ENCODE measurements at regions not wholly inside any gene's neighbourhood (a gene's known extent, or its start where the extent isn't known, plus 50 kb on each side); places are given as distances from the start of the nearest gene placed in this dataset.
"Not testable (repeated sequence)": the region's sequence is repeated elsewhere in the genome, so short reads cannot be mapped to it uniquely, and the experiment has no call there.

DNA sequence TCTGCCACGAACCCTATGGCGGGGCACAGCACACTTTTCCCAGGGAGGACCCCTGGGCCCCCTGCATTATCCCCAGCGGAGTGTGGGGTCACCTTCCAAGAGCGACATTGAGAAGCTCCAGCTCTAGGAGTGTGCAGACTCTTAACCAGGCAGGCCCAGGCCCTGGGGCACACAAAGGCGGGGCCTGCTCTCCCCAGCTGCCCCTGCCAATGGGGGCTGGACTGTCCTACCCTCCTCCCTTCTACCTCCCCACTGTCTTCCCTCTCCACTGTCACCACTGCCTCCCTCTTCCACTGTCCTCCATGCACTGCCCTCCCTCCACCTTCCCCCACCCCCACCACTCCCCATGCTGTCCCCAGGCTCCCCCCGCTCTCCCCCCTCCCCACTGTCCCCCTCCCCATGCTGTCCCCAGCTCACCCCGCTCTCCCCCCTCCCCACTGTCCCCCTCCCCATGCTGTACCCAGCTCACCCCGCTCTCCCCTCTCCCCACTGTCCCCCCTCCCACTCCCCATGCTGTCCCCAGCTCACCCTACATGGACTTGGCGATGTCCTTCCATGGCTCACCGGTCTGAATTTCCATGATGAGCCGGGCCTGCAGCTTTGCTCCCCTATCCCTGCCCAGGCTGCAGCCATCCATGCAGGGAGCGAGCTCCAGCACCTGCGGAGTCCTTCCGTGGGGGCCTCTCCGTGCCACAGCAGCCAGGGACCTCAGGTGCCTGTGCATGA lies 5483.6 kb upstream of the TPTE start:
- not testable (repeated sequence) for TF ChIP-seq POLR2A (IDR thresholded peaks at IDR 0.05)
- TF ChIP-seq, protein P1, sequence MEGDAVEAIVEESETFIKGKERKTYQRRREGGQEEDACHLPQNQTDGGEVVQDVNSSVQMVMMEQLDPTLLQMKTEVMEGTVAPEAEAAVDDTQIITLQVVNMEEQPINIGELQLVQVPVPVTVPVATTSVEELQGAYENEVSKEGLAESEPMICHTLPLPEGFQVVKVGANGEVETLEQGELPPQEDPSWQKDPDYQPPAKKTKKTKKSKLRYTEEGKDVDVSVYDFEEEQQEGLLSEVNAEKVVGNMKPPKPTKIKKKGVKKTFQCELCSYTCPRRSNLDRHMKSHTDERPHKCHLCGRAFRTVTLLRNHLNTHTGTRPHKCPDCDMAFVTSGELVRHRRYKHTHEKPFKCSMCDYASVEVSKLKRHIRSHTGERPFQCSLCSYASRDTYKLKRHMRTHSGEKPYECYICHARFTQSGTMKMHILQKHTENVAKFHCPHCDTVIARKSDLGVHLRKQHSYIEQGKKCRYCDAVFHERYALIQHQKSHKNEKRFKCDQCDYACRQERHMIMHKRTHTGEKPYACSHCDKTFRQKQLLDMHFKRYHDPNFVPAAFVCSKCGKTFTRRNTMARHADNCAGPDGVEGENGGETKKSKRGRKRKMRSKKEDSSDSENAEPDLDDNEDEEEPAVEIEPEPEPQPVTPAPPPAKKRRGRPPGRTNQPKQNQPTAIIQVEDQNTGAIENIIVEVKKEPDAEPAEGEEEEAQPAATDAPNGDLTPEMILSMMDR (IDR thresholded peaks at IDR 0.05): not testable (repeated sequence)

Measured in heart left ventricle (tissue), 13 donors.